Dendritic cell treated with granulocyte-macrophage colony-stimulating factor and Interleukin-4, amounts not matched to agents 40 ng/mL and 50 ng/mL, for 4 days (primary cell): ENCODE measurements at regions not wholly inside any gene's neighbourhood (a gene's known extent, or its start where the extent isn't known, plus 50 kb on each side); places are given as distances from the start of the nearest gene placed in this dataset.

ENCODE experiments used
- H3K27ac Mint-ChIP-seq: one replicate; pipeline ENCODE4 v1.8.0; 2022; ENCODE audit warnings: mild to moderate bottlenecking, mixed read lengths
- H3K27me3 Mint-ChIP-seq: one replicate; pipeline ENCODE4 v1.8.0; 2022; ENCODE audit warnings: mild to moderate bottlenecking, mixed read lengths
- H3K36me3 Mint-ChIP-seq: one replicate; pipeline ENCODE4 v1.8.0; 2022; ENCODE audit warnings: low read depth, mixed read lengths
- H3K4me1 Mint-ChIP-seq: one replicate; pipeline ENCODE4 v1.8.0; 2022; ENCODE audit warnings: low read depth, mixed read lengths
- H3K4me3 Mint-ChIP-seq: one replicate; pipeline ENCODE4 v1.8.0; 2022; ENCODE audit warnings: mild to moderate bottlenecking, moderate library complexity, mixed read lengths
- H3K9me3 Mint-ChIP-seq: one replicate; pipeline ENCODE4 v1.8.0; 2022; ENCODE audit warnings: mixed read lengths
- intact Hi-C: fragments of 100-400 bp; cut with micrococcal nuclease; formaldehyde crosslinking; loops from one replicate; pipeline ENCODE4 v1.15.0; 2022

DNA sequence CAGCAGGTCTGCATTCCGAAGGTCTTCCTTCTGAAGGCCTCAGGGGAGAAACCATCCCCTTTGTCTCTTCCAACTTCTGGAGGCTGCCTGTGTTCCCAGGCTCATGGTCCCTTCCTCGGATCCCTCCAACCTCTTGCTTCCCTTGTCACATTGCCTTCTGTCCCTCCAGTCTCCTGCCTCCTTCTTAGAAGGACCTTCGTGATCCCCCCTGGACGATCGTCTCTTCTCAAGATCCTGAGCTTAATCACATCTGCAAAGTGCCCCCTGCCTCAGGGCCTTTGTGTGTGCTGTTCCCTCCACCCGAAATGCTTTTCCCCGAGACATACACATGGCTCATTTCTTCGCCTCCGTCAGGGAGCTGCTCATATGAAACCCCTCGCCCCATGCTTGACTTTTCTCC lies 505.8 kb downstream of the SHQ1 start:
- peaks cover 36% of the 10 kb centered on the region for H3K4me1 Mint-ChIP-seq

DNA sequence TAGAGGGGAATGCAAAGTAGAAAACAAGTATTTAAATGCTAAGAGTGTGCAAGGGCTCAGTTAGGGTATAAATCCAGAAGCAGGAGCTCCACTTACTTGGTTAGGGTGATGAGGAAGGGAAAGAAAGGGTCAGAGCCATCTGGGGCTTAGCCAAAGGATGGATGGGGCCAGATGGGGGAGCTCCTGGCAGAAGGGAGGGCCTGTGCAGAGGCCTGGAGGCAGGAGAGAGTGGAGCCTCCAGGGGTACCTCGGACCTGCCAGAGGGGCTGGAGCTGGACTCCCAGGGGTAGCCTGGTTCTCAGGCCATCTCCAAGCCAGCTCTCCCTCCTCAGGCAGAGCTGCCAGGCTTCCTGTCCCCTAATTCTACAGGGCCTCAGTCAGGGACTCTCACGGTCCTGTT lies 506.3 kb downstream of the SHQ1 start:
- intact Hi-C loops: no loop called here
- H3K4me1 Mint-ChIP-seq: peaks cover 34% of the 10 kb centered on the region

More for the DNA sequence above, 505.8 kb downstream of the SHQ1 start:
- peaks cover 25% of the 10 kb centered on the region for H3K27me3 Mint-ChIP-seq
- no peaks in the 10 kb centered on the region for H3K36me3 Mint-ChIP-seq
- H3K4me3 Mint-ChIP-seq: no peak overlapping the region
- no peaks in the 10 kb centered on the region for H3K9me3 Mint-ChIP-seq
- intact Hi-C loops: no loop called here
- no peak overlapping the region for H3K27ac Mint-ChIP-seq

DNA sequence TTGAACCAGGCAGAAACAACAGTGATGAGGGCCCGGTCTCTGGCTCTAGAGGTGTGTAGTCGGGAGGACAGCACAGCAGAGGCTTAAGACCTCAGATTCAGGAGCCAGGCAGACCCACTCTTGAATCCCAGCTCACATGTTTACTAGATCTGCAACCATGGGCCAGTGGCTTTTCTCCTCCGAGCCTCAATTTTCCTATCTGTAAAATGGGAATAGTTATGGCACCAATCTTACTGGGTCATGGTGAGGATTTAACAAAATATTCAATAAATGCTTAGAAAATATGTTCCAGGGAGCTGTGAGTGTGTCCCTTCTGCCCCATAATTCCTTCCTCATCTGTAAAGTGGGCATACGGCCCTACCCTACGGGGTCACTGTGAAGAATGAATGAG lies 506.9 kb downstream of the SHQ1 start:
- Mint-ChIP-seq H3K4me3 (no peak overlapping the region), H3K36me3 (no peaks in the 10 kb centered on the region), H3K9me3 (no peaks in the 10 kb centered on the region), H3K4me1 (peaks cover 28% of the 10 kb centered on the region), H3K27me3 (peaks cover 18% of the 10 kb centered on the region), H3K27ac (no peak overlapping the region)
- intact Hi-C loops: no loop called here

More for the DNA sequence above, 506.3 kb downstream of the SHQ1 start:
- H3K27ac Mint-ChIP-seq: no peak overlapping the region
- peaks cover 24% of the 10 kb centered on the region for H3K27me3 Mint-ChIP-seq
- no peaks in the 10 kb centered on the region for H3K9me3 Mint-ChIP-seq
- no peak overlapping the region for H3K4me3 Mint-ChIP-seq
- no peaks in the 10 kb centered on the region for H3K36me3 Mint-ChIP-seq

DNA sequence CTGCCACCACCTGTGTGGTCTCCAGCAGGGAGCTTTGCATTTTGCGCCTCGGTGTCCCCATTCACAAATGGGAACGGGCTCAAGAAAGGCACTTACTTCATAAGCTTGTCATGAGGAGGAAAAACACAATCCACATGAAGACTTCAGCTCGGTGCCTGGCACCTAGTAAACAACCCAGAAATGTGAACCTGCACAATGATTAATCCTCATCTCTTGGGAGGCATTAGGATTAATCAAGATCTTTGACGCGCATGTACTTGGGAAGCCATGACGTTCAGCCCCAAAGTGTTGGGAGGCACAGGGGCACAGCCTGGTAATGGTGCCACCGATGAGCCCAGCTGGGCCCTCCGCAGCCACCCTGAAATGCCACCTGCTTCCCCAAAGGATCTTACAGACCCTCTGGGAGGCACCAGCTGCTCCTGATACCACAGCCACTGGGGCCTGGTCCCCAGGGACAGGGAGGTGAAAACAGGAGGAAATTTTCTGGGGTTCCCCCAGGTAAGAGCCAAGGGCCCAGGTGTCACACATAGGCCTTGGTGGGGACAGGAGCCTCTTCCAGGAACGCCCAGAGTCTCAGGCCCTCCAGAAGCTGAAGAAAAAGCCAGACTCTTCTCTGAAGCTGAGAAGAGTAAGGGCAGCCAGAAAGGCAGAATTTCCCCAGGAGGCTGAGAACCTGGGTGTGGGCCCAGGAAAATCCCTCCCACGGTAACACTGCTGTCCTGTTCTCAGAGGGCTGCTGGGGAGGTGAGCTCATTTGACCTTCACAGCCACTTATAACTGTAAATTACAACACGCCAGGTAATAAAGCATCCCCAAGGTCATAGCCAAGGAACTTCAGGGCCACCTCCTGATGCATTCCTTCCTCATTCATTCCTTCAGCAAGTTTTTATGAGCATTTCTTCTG lies 507.5 kb downstream of the SHQ1 start:
- intact Hi-C loops: no loop called here
- Mint-ChIP-seq H3K27ac (no peak overlapping the region), H3K4me3 (no peak overlapping the region), H3K4me1 (peaks cover 22% of the 10 kb centered on the region), H3K27me3 (peaks cover 16% of the 10 kb centered on the region), H3K36me3 (no peaks in the 10 kb centered on the region), H3K9me3 (no peaks in the 10 kb centered on the region)

DNA sequence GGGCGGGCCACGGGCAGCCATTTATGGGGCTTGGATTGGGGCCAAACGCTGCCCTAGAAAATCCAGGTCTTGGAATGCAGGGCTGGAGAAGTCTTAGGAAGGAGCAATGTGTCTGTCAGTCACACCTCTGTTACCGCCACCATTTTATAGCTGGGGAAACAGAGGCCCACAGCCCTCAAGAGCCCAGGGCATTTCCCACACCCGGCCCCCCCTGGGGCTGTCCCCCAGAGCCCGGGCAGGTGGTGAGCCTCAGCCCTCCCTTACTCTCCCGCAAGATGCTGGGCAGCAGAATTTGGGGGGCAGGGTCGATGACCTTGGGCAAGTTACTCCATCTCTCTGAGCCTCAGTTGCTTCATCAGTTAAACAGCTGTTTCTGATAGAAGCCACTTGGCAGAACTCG lies 508.2 kb downstream of the SHQ1 start:
- Mint-ChIP-seq H3K4me1 (peaks cover 15% of the 10 kb centered on the region), H3K4me3 (no peak overlapping the region), H3K9me3 (no peaks in the 10 kb centered on the region), H3K36me3 (no peaks in the 10 kb centered on the region), H3K27me3 (peaks cover 13% of the 10 kb centered on the region), H3K27ac (no peak overlapping the region)
- intact Hi-C loops: no loop called here

DNA sequence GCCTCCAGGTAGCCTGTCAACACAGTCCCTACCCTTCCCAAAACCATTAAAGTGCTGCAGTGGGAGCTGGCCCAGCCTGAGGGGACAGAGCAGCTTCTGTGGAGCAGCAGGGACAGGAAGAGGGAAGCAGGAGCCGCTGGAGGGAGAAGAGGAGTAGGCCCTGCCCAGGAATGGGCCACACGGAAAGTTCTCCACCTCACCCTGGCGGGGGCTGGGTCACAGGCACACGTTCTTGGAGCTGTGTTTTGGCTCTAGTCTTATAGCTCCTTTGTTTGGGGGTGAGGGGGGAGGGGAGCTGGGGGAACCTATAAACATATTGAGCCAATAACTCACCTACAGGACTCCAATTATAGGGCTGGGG lies 508.6 kb downstream of the SHQ1 start:
- Mint-ChIP-seq H3K4me3 (no peak overlapping the region), H3K4me1 (peaks cover 11% of the 10 kb centered on the region), H3K27ac (no peak overlapping the region), H3K9me3 (no peaks in the 10 kb centered on the region), H3K27me3 (peaks cover 17% of the 10 kb centered on the region), H3K36me3 (no peaks in the 10 kb centered on the region)
- intact Hi-C loops: no loop called here

DNA sequence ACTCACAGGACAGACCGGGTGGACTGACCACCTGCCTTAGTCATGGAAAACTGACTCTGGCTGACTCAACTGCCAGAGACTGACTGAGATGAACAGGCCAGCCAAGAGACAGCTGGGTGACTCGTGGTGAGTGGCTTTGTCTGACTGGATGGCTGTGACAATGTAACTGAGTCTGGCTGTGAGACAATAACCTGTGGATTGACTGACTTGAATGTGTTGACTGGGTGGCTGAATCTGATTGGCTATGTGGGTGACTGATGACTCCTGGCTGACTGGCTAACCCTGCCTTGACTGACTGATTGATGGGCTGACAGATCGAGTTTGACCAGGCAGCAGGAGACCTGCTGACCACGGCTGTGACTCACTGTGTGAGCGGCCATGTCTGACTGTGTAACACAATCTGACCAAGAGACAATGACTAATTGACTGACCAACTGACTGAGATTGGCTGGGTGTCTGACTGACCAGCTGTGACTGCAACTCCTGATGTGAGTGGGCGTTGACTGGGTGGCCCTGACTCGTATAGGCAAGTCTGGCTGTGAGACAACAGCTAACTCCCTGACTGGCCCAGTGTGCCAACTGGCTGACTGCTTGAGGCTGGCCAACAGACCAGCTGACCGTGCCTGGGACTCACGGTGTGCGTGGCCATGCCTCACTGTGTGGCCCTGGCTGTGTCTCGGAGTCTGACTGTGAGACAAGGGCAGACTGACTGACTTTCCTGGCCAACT lies 509.1 kb downstream of the SHQ1 start:
- H3K27ac Mint-ChIP-seq: no peak overlapping the region
- H3K4me3 Mint-ChIP-seq: no peak overlapping the region
- H3K27me3 Mint-ChIP-seq: peaks cover 18% of the 10 kb centered on the region
- H3K4me1 Mint-ChIP-seq: peaks cover 5% of the 10 kb centered on the region
- H3K9me3 Mint-ChIP-seq: no peaks in the 10 kb centered on the region
- intact Hi-C loops: no loop called here
- H3K36me3 Mint-ChIP-seq: no peaks in the 10 kb centered on the region

DNA sequence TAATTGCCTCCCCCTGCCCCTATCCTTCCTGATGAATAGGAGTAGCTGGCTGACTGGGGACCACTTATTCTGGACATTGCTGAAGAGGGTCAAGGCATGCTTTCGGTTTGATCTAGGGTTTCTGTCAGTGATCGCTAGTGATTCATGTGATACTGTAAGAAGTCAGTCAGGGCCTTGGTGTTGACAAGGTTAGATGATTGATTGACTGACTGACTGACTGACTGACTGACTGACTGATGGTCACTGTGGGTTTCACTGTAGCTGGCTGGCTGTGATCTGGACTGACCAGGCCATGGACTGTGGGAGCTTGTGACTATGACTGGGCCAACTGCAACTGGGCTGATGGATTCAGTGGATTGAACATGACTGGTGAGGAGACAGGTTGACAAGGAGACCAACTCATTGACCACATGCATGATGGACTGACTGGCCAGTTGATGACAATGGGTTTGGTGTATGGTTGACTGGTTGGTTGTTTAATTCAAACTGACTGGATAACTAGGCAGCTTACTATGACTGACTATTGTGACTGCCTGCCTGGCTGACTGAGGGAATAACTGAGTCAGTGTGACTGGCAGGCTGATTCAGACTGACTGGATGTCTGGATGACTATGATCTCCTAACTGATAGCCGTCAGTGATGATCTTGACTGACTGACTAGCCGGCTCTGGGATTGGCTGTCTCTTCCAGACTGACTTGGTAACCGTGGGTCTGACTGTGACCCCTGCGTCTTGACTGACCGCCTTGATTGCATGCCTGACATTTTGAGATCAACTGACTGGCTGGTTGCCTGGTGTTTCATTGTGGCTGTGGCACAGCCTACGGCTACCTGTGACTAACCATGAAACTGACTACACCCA lies 509.9 kb downstream of the SHQ1 start:
- Mint-ChIP-seq H3K4me3 (no peak overlapping the region), H3K36me3 (no peaks in the 10 kb centered on the region), H3K9me3 (no peaks in the 10 kb centered on the region), H3K27ac (no peak overlapping the region), H3K4me1 (no peaks in the 10 kb centered on the region), H3K27me3 (peaks cover 18% of the 10 kb centered on the region)
- intact Hi-C loops: no loop called here

DNA sequence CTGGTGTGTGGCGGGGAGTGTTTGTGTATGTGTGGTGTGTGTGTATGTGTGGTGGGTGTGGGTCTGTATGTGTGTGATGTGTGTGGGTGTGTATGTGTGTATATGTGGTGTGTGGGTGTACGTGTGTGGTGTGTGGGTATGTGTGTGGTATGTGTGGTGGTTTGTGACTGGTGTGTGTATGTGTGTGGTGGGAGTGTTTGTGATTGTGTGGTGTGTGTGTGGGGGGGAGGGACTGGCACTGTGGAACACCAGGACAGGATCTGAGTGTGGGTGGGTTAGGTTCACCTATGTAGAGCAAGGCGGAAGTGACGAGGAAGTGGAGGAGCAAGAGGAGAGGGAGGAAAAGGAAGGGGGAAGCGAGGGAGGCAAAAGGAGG lies 510.8 kb downstream of the SHQ1 start:
- Mint-ChIP-seq H3K4me3 (no peak overlapping the region), H3K27me3 (peaks cover 19% of the 10 kb centered on the region), H3K4me1 (no peaks in the 10 kb centered on the region), H3K36me3 (no peaks in the 10 kb centered on the region), H3K9me3 (no peaks in the 10 kb centered on the region), H3K27ac (no peak overlapping the region)
- intact Hi-C loops: no loop called here

DNA sequence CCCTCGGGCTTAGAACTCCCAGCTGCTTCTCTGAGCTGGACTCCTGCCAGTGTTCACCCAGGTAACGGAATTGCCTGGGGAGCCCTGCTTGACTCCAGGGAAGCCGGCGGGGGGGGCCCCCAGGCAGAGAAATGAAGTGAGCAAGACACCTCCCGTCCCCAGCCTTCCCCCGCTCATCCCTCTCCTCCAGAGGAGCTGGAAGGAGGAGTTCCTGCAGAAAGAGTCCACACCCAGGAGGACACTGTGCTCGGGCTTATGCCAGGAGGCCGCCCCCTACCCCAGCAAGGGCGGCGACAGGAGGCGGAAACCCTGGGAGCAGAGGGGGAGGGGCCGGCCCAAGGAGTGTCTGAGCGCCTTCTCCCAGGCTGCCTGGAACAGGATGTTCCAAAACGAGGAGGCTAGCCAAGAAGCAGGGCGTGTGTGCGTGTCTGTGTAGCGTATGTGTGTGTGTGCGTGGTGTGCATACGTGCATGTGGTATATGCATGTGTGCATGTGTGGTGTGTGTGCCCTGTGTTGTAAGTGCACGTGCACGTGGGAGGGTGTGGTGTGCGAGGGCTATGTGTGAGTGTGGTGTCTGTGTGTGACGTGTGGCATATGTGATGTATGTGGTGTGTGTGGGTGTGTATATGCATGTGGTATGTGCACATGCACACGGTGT lies 511.3 kb downstream of the SHQ1 start:
- Mint-ChIP-seq H3K36me3 (no peaks in the 10 kb centered on the region), H3K27me3 (peaks cover 23% of the 10 kb centered on the region), H3K9me3 (no peaks in the 10 kb centered on the region), H3K4me3 (no peak overlapping the region), H3K4me1 (no peaks in the 10 kb centered on the region), H3K27ac (no peak overlapping the region)
- intact Hi-C loops: no loop called here

DNA sequence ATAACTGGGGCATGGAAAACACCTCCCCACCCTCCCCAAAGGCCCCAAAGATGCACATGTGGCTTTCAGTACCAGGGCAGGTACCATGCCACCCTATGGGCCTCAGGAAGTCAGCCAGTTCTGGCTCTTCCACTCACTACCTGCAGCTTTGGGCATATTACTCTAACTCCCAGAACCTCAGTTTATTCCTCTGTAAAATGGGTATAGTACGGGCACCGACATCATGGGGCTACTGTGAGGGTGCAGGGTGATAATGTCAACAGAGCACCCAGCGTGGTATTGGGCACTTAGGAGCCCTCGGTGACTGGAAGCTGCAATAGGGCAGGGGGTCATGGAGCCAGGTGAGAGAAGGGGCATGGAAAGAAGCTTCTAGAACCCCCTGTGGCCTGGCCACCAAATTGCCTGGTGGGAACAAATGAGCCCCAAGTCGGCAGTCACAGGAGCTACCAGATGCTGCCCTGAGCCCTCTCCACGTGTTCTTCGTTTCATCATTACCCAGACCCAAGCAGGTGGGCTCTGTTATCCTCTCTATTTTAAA lies 512.1 kb downstream of the SHQ1 start:
- H3K36me3 Mint-ChIP-seq: no peaks in the 10 kb centered on the region
- peaks cover 22% of the 10 kb centered on the region for H3K27me3 Mint-ChIP-seq
- no peaks in the 10 kb centered on the region for H3K9me3 Mint-ChIP-seq
- no peak overlapping the region for H3K4me3 Mint-ChIP-seq
- intact Hi-C loops: no loop called here
- no peak overlapping the region for H3K27ac Mint-ChIP-seq
- no peaks in the 10 kb centered on the region for H3K4me1 Mint-ChIP-seq

DNA sequence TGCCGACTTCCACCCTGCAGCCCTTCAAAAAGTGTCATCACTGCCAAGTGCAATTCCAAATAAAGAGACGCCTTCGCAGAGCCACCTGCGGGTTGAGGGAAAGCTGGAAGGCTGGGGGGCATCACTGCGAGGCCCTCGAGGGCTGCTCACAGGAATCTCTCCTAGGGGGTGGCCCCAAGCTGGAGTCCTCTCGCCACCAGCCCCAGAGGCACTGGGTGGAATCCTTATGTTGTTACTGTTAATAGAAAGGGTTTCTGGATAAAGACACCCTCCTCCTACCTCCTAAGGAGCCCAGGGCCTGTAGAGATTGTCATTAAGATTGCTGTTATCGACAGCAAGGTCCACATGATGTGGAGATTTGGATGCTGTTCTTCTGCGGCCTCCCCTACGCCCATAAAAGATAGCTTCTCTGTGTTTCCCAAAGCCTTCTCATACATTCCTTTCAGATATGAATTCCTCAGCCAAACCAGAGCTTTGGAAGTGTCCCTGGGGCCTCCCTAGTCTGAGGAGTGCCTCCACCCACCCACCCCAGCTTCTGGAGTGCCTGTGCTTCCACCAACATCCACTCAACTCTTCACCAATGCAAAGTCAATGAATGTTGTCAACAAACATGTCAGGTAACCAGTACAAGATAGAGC lies 512.7 kb downstream of the SHQ1 start:
- intact Hi-C loops: no loop called here
- no peak overlapping the region for H3K4me3 Mint-ChIP-seq
- no peaks in the 10 kb centered on the region for H3K36me3 Mint-ChIP-seq
- H3K4me1 Mint-ChIP-seq: no peaks in the 10 kb centered on the region
- no peaks in the 10 kb centered on the region for H3K9me3 Mint-ChIP-seq
- no peak overlapping the region for H3K27ac Mint-ChIP-seq
- H3K27me3 Mint-ChIP-seq: peaks cover 23% of the 10 kb centered on the region
